Ectodermal cell (in vitro differentiated cells): ENCODE measurements at regions not wholly inside any gene's neighbourhood (a gene's known extent, or its start where the extent isn't known, plus 50 kb on each side); places are given as distances from the start of the nearest gene placed in this dataset.

ENCODE experiments used
- H3K27ac ChIP-seq: 2 replicates; pipeline ENCODE4 v1.7.0; 2013; ENCODE audit warnings: mild to moderate bottlenecking, low read depth, low read length; ENCODE audit not compliant: insufficient read depth, poor library complexity, severe bottlenecking
- H3K27me3 ChIP-seq: 2 replicates; pipeline ENCODE4 v1.7.0; 2013; ENCODE audit warnings: mild to moderate bottlenecking, low read length; ENCODE audit not compliant: insufficient read depth, control insufficient read depth, poor library complexity, severe bottlenecking
- H3K36me3 ChIP-seq: one replicate; pipeline ENCODE4 v1.7.0; 2013; ENCODE audit warnings: low read length; ENCODE audit not compliant: control insufficient read depth, insufficient read depth
- H3K4me1 ChIP-seq: one replicate; pipeline ENCODE4 v1.7.0; 2013; ENCODE audit warnings: low read length; ENCODE audit not compliant: control insufficient read depth, insufficient read depth
- H3K4me3 ChIP-seq: 2 replicates; pipeline ENCODE4 v1.7.0; 2013; ENCODE audit warnings: low read depth, low read length, control low read depth; ENCODE audit not compliant: insufficient read depth
- H3K9me3 ChIP-seq: 2 replicates; pipeline ENCODE4 v1.7.0; 2013; ENCODE audit warnings: mild to moderate bottlenecking, low read length, moderate library complexity; ENCODE audit not compliant: control insufficient read depth
- WGBS, 2 experiments: methylation state at CpG; one replicate each; pipeline ENCODE4 v1.1.7; 2013; ENCODE audit warnings: missing lambda C conversion rate in 2 of 2; 5-methylcytosine and 5-hydroxymethylcytosine counted together

GRCh38 chr6:925656-926213 lies 232.8 kb upstream of the EXOC2 start:
- no peaks in the 10 kb centered on the region for H3K4me1 ChIP-seq
- H3K4me3 ChIP-seq, result no peak overlapping the region
- WGBS, 2 experiments, result 76 to 90% methylated on average over 2 of the region's 2 CpGs
- no peaks in the 10 kb centered on the region for H3K27me3 ChIP-seq
- no peaks in the 10 kb centered on the region for H3K9me3 ChIP-seq
- no peak overlapping the region for H3K27ac ChIP-seq
- H3K36me3 ChIP-seq, result no peaks in the 10 kb centered on the region

- Histone ChIP-seq H3K36me3 (no peaks in the 10 kb centered on the region), H3K9me3 (no peaks in the 10 kb centered on the region), H3K27me3 (no peaks in the 10 kb centered on the region), H3K27ac (no peak overlapping the region), H3K4me3 (no peak overlapping the region), H3K4me1 (no peaks in the 10 kb centered on the region)
- WGBS, 2 experiments, result 92 to 93% methylated on average over 9 of the region's 9 CpGs
Observed at GRCh38 chr6:924661-925060, 231.7 kb upstream of the EXOC2 start.

- H3K36me3 ChIP-seq, result no peaks in the 10 kb centered on the region
- H3K27ac ChIP-seq, result no peak overlapping the region
- H3K9me3 ChIP-seq, result peaks cover 4% of the 10 kb centered on the region
- H3K27me3 ChIP-seq, result no peaks in the 10 kb centered on the region
- no peaks in the 10 kb centered on the region for H3K4me1 ChIP-seq
- WGBS, 2 experiments, result 95 to 97% methylated on average over 4 of the region's 4 CpGs
- no peak overlapping the region for H3K4me3 ChIP-seq
Observed at GRCh38 chr6:921400-921799, 228.5 kb upstream of the EXOC2 start.

- Histone ChIP-seq H3K36me3 (no peaks in the 10 kb centered on the region), H3K27me3 (no peaks in the 10 kb centered on the region), H3K4me1 (no peaks in the 10 kb centered on the region), H3K9me3 (peaks cover 4% of the 10 kb centered on the region), H3K4me3 (no peak overlapping the region), H3K27ac (no peak overlapping the region)
- WGBS, 2 experiments, result 94% methylated on average over 9 of the region's 9 CpGs
Observed at GRCh38 chr6:920512-920911, 227.6 kb upstream of the EXOC2 start.

GRCh38 chr6:919500-919899 lies 226.6 kb upstream of the EXOC2 start:
- WGBS, 2 experiments, result 88 to 100% methylated on average over 1 of the region's 1 CpG
- Histone ChIP-seq H3K36me3 (no peaks in the 10 kb centered on the region), H3K4me3 (no peak overlapping the region), H3K27me3 (no peaks in the 10 kb centered on the region), H3K27ac (no peak overlapping the region), H3K4me1 (no peaks in the 10 kb centered on the region), H3K9me3 (peaks cover 4% of the 10 kb centered on the region)

- Histone ChIP-seq H3K4me3 (no peak overlapping the region), H3K4me1 (no peaks in the 10 kb centered on the region), H3K27ac (no peak overlapping the region), H3K27me3 (peaks cover 3% of the 10 kb centered on the region), H3K36me3 (no peaks in the 10 kb centered on the region), H3K9me3 (peaks cover 4% of the 10 kb centered on the region)
- 93 to 94% methylated on average over 3 of the region's 3 CpGs for WGBS, 2 experiments
Observed at GRCh38 chr6:917939-918338, 225.0 kb upstream of the EXOC2 start.

GRCh38 chr6:917296-917695 lies 224.4 kb upstream of the EXOC2 start:
- Histone ChIP-seq H3K4me1 (no peaks in the 10 kb centered on the region), H3K4me3 (no peak overlapping the region), H3K27ac (no peak overlapping the region), H3K9me3 (peaks cover 4% of the 10 kb centered on the region), H3K36me3 (no peaks in the 10 kb centered on the region), H3K27me3 (peaks cover 7% of the 10 kb centered on the region)
- WGBS, 2 experiments, result 81 to 92% methylated on average over 2 of the region's 2 CpGs

- peaks cover 4% of the 10 kb centered on the region for H3K9me3 ChIP-seq
- H3K4me1 ChIP-seq, result no peaks in the 10 kb centered on the region
- H3K27me3 ChIP-seq, result peaks cover 7% of the 10 kb centered on the region
- H3K27ac ChIP-seq, result no peak overlapping the region
- no peak overlapping the region for H3K4me3 ChIP-seq
- H3K36me3 ChIP-seq, result no peaks in the 10 kb centered on the region
- WGBS, 2 experiments, result 92 to 95% methylated on average over 8 of the region's 8 CpGs
Observed at GRCh38 chr6:916131-916530, 223.2 kb upstream of the EXOC2 start.

GRCh38 chr6:912871-913835 lies 220.2 kb upstream of the EXOC2 start:
- Histone ChIP-seq H3K27me3 (peaks cover 7% of the 10 kb centered on the region), H3K27ac (no peak overlapping the region), H3K4me1 (no peaks in the 10 kb centered on the region), H3K4me3 (no peak overlapping the region), H3K9me3 (peaks cover 4% of the 10 kb centered on the region), H3K36me3 (no peaks in the 10 kb centered on the region)
- 42 to 44% methylated on average over 10 to 11 of the region's 16 CpGs for WGBS, 2 experiments

GRCh38 chr6:907928-908327 lies 215.0 kb upstream of the EXOC2 start:
- Histone ChIP-seq H3K36me3 (no peaks in the 10 kb centered on the region), H3K4me3 (no peak overlapping the region), H3K9me3 (no peaks in the 10 kb centered on the region), H3K27me3 (peaks cover 4% of the 10 kb centered on the region), H3K4me1 (no peaks in the 10 kb centered on the region), H3K27ac (no peak overlapping the region)
- WGBS, 2 experiments, result 89 to 92% methylated on average over 6 of the region's 6 CpGs
